SU-DHL-6 (cell line): ENCODE measurements at regions not wholly inside any gene's neighbourhood (a gene's known extent, or its start where the extent isn't known, plus 50 kb on each side); places are given as distances from the start of the nearest gene placed in this dataset.

Experiments used
- H2AFZ ChIP-seq: fragments of 200-600 bp; sonication (generic); 2 replicates; pipeline ENCODE4 v1.6.1; 2014; ENCODE audit warnings: low read depth, mild to moderate bottlenecking, moderate library complexity, mixed read lengths, antibody characterized with exemption, low read length; ENCODE audit not compliant: severe bottlenecking
- H3F3A ChIP-seq: fragments of 200-600 bp; shearing (Covaris generic); 2 replicates; pipeline ENCODE4 v1.6.0; 2016; ENCODE audit warnings: antibody characterized with exemption, mild to moderate bottlenecking; ENCODE audit not compliant: insufficient read depth
- H3K27ac ChIP-seq: fragments of 200-600 bp; sonication (generic); 2 replicates; pipeline ENCODE4 v1.5.1; 2016; ENCODE audit warnings: low read depth, mild to moderate bottlenecking, low read length, moderate library complexity, mixed read lengths
- H3K27me3 ChIP-seq: fragments of 200-600 bp; sonication (generic), shearing (Covaris generic); 2 replicates; pipeline ENCODE4 v1.6.0; 2014; ENCODE audit warnings: mild to moderate bottlenecking, low read length
- H3K36me3 ChIP-seq: fragments of 200-600 bp; sonication (generic); 2 replicates; pipeline ENCODE4 v1.6.1; 2014; ENCODE audit warnings: mild to moderate bottlenecking, low read length, mixed read lengths
- H3K4me2 ChIP-seq: fragments of 300-600, 200-600 bp; shearing (Covaris generic), sonication (generic); 2 replicates; pipeline ENCODE4 v1.6.0; 2014; ENCODE audit warnings: low read length, low read depth, mild to moderate bottlenecking; ENCODE audit not compliant: poor library complexity, severe bottlenecking
- H3K4me3 ChIP-seq: fragments of 200-600 bp; sonication (generic); 2 replicates; pipeline ENCODE4 v1.5.1; 2014; ENCODE audit warnings: antibody characterized with exemption, low read length, mild to moderate bottlenecking, mixed read lengths; ENCODE audit not compliant: insufficient read depth, poor library complexity, severe bottlenecking
- H3K79me2 ChIP-seq: fragments of 200-600 bp; sonication (generic); 2 replicates; pipeline ENCODE4 v1.6.1; 2014; ENCODE audit warnings: mild to moderate bottlenecking, low read length, moderate library complexity; ENCODE audit not compliant: insufficient read depth
- H3K9ac ChIP-seq: fragments of 200-600 bp; sonication (generic); 2 replicates; pipeline ENCODE4 v1.7.0; 2014; ENCODE audit warnings: mild to moderate bottlenecking, low read length
- H3K9me2 ChIP-seq: fragments of 200-600 bp; sonication (generic); replicated peaks from 2 replicates; pipeline ENCODE4 v1.6.1; 2014; ENCODE audit warnings: low read length; ENCODE audit not compliant: insufficient read depth
- H3K9me3 ChIP-seq: fragments of 200-600 bp; sonication (generic); 2 replicates; pipeline ENCODE4 v1.6.1; 2014; ENCODE audit warnings: low read length, mixed read lengths; ENCODE audit not compliant: insufficient read depth
- H4K20me1 ChIP-seq: fragments of 200-600 bp; sonication (generic); 2 replicates; pipeline ENCODE4 v1.6.1; 2014; ENCODE audit warnings: low read depth, mild to moderate bottlenecking, antibody characterized with exemption, low read length, moderate library complexity, mixed read lengths
- CTCF ChIP-seq: fragments of 200-600 bp; sonication (generic); IDR thresholded peaks from one replicate; pipeline ENCODE4 v1.5.1; 2017; ENCODE audit warnings: antibody characterized with exemption, mild to moderate bottlenecking, low read length, moderate library complexity; ENCODE audit not compliant: insufficient read depth, poor library complexity, severe bottlenecking
- EZH2phosphoT487 ChIP-seq: fragments of 200-600 bp; sonication (generic), shearing (Covaris generic); conservative IDR thresholded peaks from 2 replicates; pipeline ENCODE4 v1.6.1; 2018; ENCODE audit warnings: mild to moderate bottlenecking, antibody characterized with exemption, low read length, moderate library complexity, mixed read lengths

- H3K9me3 ChIP-seq, result no peaks in the 10 kb centered on the region
- no peak for TF ChIP-seq EZH2phosphoT487
- no peak for TF ChIP-seq CTCF
- H3K4me2 ChIP-seq, result no peak overlapping the region
- no peak overlapping the region for H3K9ac ChIP-seq
- H3K9me2 ChIP-seq, result no peaks in the 10 kb centered on the region
- H3K4me3 ChIP-seq, result no peak overlapping the region
- no peaks in the 10 kb centered on the region for H4K20me1 ChIP-seq
- no peaks in the 10 kb centered on the region for H3K79me2 ChIP-seq
- H3K36me3 ChIP-seq, result no peaks in the 10 kb centered on the region
- no peaks in the 10 kb centered on the region for H3F3A ChIP-seq
- no peak overlapping the region for H3K27ac ChIP-seq
- H3K27me3 ChIP-seq, result no peaks in the 10 kb centered on the region
- peak overlapping the region; percentile 43 for H2AFZ ChIP-seq
These were observed 396.0 kb upstream of the ADGRB3 start for GRCh38 chr6:68239034-68239433.

- no peak for TF ChIP-seq EZH2phosphoT487
- no peak for TF ChIP-seq CTCF
These were observed 396.9 kb upstream of the ADGRB3 start for GRCh38 chr6:68238097-68238601.

GRCh38 chr6:68237205-68237604 lies 397.9 kb upstream of the ADGRB3 start:
- H3K9me2 ChIP-seq, result no peaks in the 10 kb centered on the region
- H3K9me3 ChIP-seq, result no peaks in the 10 kb centered on the region
- no peak overlapping the region for H3K9ac ChIP-seq
- no peak overlapping the region for H2AFZ ChIP-seq
- H3K36me3 ChIP-seq, result no peaks in the 10 kb centered on the region
- H3K27me3 ChIP-seq, result no peaks in the 10 kb centered on the region
- no peak overlapping the region for H3K4me2 ChIP-seq
- no peak for TF ChIP-seq CTCF
- TF ChIP-seq EZH2phosphoT487, result no peak
- H3K79me2 ChIP-seq, result no peaks in the 10 kb centered on the region
- H4K20me1 ChIP-seq, result no peaks in the 10 kb centered on the region
- no peak overlapping the region for H3K27ac ChIP-seq
- no peak overlapping the region for H3K4me3 ChIP-seq
- no peaks in the 10 kb centered on the region for H3F3A ChIP-seq

More at GRCh38 chr6:68238097-68238601, 396.9 kb upstream of the ADGRB3 start:
- Histone ChIP-seq H2AFZ (peak overlapping the region; percentile 40), H3K27ac (no peak overlapping the region), H3K9me3 (no peaks in the 10 kb centered on the region), H3K79me2 (no peaks in the 10 kb centered on the region), H3K9me2 (no peaks in the 10 kb centered on the region), H3F3A (no peaks in the 10 kb centered on the region), H3K4me2 (no peak overlapping the region), H3K36me3 (no peaks in the 10 kb centered on the region), H3K4me3 (no peak overlapping the region), H4K20me1 (no peaks in the 10 kb centered on the region), H3K27me3 (no peaks in the 10 kb centered on the region), H3K9ac (no peak overlapping the region)
